GM12892 (cell line): ENCODE measurements at regions not wholly inside any gene's neighbourhood (a gene's known extent, or its start where the extent isn't known, plus 50 kb on each side); places are given as distances from the start of the nearest gene placed in this dataset.

ENCODE experiments used
- POLR2A ChIP-seq: IDR thresholded peaks from 2 replicates; pipeline ENCODE4 v1.6.1; 2011; ENCODE audit warnings: low read depth, low read length, control low read depth
- POLR2AphosphoS5 ChIP-seq: IDR thresholded peaks from 2 replicates; pipeline ENCODE4 v1.6.1; 2011; ENCODE audit warnings: low read depth, low read length, control low read depth

DNA sequence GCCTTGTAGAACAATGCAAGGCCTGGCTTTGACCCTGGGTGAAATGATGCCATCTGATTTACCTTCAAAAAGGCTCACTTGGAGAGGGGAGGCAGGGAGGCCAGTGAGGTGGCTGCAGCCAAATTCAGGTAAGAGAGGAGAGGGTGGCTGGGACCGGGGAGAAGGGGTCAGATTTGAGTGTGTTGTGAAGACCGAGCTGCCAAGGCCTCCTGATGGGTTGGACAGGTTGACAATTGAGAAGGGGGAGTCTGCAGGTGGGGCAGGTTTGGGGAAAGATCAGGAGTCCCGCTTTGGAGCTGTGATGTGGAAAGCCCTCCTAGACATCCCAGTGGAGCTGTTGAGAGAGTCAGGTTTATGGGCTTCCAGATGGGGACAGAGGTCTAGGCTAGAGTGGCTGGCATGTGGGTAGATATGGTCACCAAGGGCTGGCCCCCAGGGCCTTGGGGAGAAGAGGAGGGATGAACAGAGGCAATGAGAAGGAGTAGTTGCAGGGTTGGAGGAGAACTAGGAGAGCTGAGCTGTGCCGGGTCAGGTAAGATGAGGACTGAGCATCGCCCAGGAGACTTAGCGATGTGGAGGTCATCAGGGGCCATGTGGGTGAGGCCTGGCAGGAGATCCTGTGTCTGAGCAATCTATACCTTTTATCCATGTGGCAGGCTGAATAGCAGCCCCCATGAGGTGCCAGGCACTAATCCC, 70.5 kb upstream of the TOX2 start:
- TF ChIP-seq POLR2A (no peak), POLR2AphosphoS5 (no peak)
